ENCODE measurements at regions not wholly inside any gene's neighbourhood (a gene's known extent, or its start where the extent isn't known, plus 50 kb on each side); places are given as distances from the start of the nearest gene placed in this dataset.
A peak's percentile ranks its signal among the peaks of the same experiment; 100 is the strongest.

DNA sequence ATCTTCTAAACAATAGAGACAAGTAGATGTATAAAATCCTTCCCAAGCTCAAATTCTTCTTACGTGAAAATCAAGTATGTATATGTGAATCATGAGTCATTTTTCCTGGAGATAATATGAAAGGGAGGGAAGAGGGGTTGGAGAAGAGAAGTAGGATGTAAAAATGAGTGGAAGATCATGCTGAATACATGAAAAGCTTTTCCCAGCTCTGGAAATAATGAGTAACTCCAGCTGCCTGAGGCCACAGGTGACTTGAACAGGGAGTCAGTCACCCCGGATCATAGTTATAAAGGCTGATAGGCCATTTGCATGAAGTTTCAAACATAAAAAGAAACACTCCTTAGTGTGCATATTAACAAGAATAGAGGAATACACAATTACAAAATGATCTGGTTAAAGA, 486.7 kb downstream of the EFNA5 start:
- no peak overlapping the region for H3K27ac ChIP-seq (ENCODE audit: extremely low read depth, low read depth, low read length)
- ChIA-PET CTCF (interaction anchor here (1.3 kb wide), 1 partner anchor 387 kb away, joined by 3 read pairs; no protein-coding TSS in a partner anchor), POLR2A (no interaction called here)
- no peak overlapping the region for H3K4me3 ChIP-seq (ENCODE audit: low read depth, low read length)
- TF ChIP-seq ZNF239 (tag by site-specific recombination; IDR thresholded peaks at IDR 0.05) (no peak), ZNF707 (tag by site-specific recombination; IDR thresholded peaks at IDR 0.05) (no peak), ZBTB21 (tag by site-specific recombination; IDR thresholded peaks at IDR 0.05) (no peak), ZNF140 (tag by site-specific recombination; IDR thresholded peaks at IDR 0.05) (no peak), ZNF350 (tag by site-specific recombination; IDR thresholded peaks at IDR 0.05) (no peak), ZNF664 (tag by site-specific recombination; IDR thresholded peaks at IDR 0.05) (no peak), ZNF449 (tag by site-specific recombination; IDR thresholded peaks at IDR 0.05) (no peak), ZNF473 (tag by site-specific recombination; IDR thresholded peaks at IDR 0.05) (no peak), ZNF701 (tag by site-specific recombination; IDR thresholded peaks at IDR 0.05) (no peak), ZNF791 (tag by site-specific recombination; IDR thresholded peaks at IDR 0.05) (no peak), ZXDB (tag by site-specific recombination; IDR thresholded peaks at IDR 0.05) (no peak)
- TF ChIP-seq, protein P1, sequence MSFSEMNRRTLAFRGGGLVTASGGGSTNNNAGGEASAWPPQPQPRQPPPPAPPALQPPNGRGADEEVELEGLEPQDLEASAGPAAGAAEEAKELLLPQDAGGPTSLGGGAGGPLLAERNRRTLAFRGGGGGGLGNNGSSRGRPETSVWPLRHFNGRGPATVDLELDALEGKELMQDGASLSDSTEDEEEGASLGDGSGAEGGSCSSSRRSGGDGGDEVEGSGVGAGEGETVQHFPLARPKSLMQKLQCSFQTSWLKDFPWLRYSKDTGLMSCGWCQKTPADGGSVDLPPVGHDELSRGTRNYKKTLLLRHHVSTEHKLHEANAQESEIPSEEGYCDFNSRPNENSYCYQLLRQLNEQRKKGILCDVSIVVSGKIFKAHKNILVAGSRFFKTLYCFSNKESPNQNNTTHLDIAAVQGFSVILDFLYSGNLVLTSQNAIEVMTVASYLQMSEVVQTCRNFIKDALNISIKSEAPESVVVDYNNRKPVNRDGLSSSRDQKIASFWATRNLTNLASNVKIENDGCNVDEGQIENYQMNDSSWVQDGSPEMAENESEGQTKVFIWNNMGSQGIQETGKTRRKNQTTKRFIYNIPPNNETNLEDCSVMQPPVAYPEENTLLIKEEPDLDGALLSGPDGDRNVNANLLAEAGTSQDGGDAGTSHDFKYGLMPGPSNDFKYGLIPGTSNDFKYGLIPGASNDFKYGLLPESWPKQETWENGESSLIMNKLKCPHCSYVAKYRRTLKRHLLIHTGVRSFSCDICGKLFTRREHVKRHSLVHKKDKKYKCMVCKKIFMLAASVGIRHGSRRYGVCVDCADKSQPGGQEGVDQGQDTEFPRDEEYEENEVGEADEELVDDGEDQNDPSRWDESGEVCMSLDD (tag by site-specific recombination; IDR thresholded peaks at IDR 0.05): no peak
- TF ChIP-seq, protein P2, sequence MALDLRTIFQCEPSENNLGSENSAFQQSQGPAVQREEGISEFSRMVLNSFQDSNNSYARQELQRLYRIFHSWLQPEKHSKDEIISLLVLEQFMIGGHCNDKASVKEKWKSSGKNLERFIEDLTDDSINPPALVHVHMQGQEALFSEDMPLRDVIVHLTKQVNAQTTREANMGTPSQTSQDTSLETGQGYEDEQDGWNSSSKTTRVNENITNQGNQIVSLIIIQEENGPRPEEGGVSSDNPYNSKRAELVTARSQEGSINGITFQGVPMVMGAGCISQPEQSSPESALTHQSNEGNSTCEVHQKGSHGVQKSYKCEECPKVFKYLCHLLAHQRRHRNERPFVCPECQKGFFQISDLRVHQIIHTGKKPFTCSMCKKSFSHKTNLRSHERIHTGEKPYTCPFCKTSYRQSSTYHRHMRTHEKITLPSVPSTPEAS (tag by site-specific recombination; IDR thresholded peaks at IDR 0.05): no peak
- no peaks in the 10 kb centered on the region for H3K4me1 ChIP-seq (ENCODE audit: control insufficient read depth, insufficient read depth, low read length)
- H3K9me3 ChIP-seq (ENCODE audit: control insufficient read depth, insufficient read depth, low read depth, low read length): no peaks in the 10 kb centered on the region
- no peaks in the 10 kb centered on the region for H3K36me3 ChIP-seq (ENCODE audit: control insufficient read depth in 2 of 2, insufficient read depth in 1 of 2, low read length in 2 of 2)

- Histone ChIP-seq H3K4me1 (ENCODE audit: control insufficient read depth, insufficient read depth, low read length) (no peaks in the 10 kb centered on the region), H3K9me3 (ENCODE audit: control insufficient read depth, insufficient read depth, low read depth, low read length) (no peaks in the 10 kb centered on the region), H3K36me3 (ENCODE audit: control insufficient read depth in 2 of 2, insufficient read depth in 1 of 2, low read length in 2 of 2) (no peaks in the 10 kb centered on the region), H3K4me3 (ENCODE audit: low read depth, low read length) (no peak overlapping the region), H3K27ac (ENCODE audit: extremely low read depth, low read depth, low read length) (no peak overlapping the region)
- ChIA-PET CTCF (interaction anchor here (0.6 kb wide), 1 partner anchor 13 kb away, joined by 3 read pairs; no protein-coding TSS in a partner anchor), POLR2A (no interaction called here)
- TF ChIP-seq ZNF175 (tag by site-specific recombination; IDR thresholded peaks at IDR 0.05): no peak
- no peak for TF ChIP-seq ZNF623 (tag by site-specific recombination; IDR thresholded peaks at IDR 0.05)
- peak; percentile 95; the same call in 1 of the 2 replicates for TF ChIP-seq TRIM28 (IDR thresholded peaks at IDR 0.05; ENCODE audit: borderline replicate concordance, low read length)
- no peak for TF ChIP-seq ZNF510 (tag by site-specific recombination; IDR thresholded peaks at IDR 0.05; ENCODE audit: insufficient replicate concordance)
- TF ChIP-seq ZNF530 (tag by site-specific recombination; IDR thresholded peaks at IDR 0.05; ENCODE audit: low read depth): no peak
- TF ChIP-seq ZNF148 (tag by site-specific recombination; IDR thresholded peaks at IDR 0.05; ENCODE audit: borderline replicate concordance): no peak
- peak; percentile 68 for TF ChIP-seq SETDB1 (IDR thresholded peaks at IDR 0.05; ENCODE audit: insufficient read length, low read length)
Measured at GRCh38 chr5:107170620-107171019, 500.1 kb downstream of the EFNA5 start.

Data from HEK293 (cell line).